ENCODE measurements at regions not wholly inside any gene's neighbourhood (a gene's known extent, or its start where the extent isn't known, plus 50 kb on each side); places are given as distances from the start of the nearest gene placed in this dataset.

DNA sequence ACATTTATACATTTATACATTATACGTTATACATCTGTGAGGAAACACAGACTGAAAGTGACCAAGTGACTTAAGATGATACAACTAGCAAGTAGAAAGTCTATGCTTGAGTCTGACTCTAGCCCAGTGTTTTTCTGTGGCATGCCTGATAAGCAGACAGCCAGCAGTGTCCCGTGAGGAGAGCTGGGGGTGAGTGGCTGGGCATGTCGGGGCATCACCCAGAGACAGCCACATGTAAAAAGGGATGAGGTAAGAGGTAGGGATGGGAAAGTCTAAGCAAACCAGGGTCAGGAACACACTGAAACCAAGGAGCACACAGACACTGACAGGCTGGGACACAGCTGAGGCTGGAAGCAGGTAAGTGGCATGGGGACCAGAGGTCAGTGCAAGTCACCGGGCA, 333.2 kb downstream of the FOXO1 start:
- Histone ChIP-seq H2AFZ (no peak overlapping the region), H3F3A (replicated peaks; ENCODE audit: low read depth) (no peaks in the 10 kb centered on the region), H3K4me3 (no peak overlapping the region), H3K79me2 (replicated peaks; ENCODE audit: insufficient read depth) (no peaks in the 10 kb centered on the region), H3K9me2 (ENCODE audit: insufficient read depth) (peaks cover 13% of the 10 kb centered on the region), H3K4me2 (no peak overlapping the region), H3K27ac (ENCODE audit: low read depth) (no peak overlapping the region), H3K36me3 (ENCODE audit: insufficient read depth) (no peaks in the 10 kb centered on the region), H3K27me3 (ENCODE audit: insufficient read depth) (no peaks in the 10 kb centered on the region), H3K4me1 (ENCODE audit: insufficient read depth) (no peaks in the 10 kb centered on the region), H4K20me1 (replicated peaks; ENCODE audit: insufficient read depth) (no peaks in the 10 kb centered on the region)
- H3K27me3 Mint-ChIP-seq (ENCODE audit: insufficient read depth, low read depth, poor library complexity) = peaks cover 3% of the 10 kb centered on the region
- no peak for TF ChIP-seq EZH2 (IDR thresholded peaks at IDR 0.05; ENCODE audit: low read depth, unreplicated experiment)
- TF ChIP-seq, protein P1, sequence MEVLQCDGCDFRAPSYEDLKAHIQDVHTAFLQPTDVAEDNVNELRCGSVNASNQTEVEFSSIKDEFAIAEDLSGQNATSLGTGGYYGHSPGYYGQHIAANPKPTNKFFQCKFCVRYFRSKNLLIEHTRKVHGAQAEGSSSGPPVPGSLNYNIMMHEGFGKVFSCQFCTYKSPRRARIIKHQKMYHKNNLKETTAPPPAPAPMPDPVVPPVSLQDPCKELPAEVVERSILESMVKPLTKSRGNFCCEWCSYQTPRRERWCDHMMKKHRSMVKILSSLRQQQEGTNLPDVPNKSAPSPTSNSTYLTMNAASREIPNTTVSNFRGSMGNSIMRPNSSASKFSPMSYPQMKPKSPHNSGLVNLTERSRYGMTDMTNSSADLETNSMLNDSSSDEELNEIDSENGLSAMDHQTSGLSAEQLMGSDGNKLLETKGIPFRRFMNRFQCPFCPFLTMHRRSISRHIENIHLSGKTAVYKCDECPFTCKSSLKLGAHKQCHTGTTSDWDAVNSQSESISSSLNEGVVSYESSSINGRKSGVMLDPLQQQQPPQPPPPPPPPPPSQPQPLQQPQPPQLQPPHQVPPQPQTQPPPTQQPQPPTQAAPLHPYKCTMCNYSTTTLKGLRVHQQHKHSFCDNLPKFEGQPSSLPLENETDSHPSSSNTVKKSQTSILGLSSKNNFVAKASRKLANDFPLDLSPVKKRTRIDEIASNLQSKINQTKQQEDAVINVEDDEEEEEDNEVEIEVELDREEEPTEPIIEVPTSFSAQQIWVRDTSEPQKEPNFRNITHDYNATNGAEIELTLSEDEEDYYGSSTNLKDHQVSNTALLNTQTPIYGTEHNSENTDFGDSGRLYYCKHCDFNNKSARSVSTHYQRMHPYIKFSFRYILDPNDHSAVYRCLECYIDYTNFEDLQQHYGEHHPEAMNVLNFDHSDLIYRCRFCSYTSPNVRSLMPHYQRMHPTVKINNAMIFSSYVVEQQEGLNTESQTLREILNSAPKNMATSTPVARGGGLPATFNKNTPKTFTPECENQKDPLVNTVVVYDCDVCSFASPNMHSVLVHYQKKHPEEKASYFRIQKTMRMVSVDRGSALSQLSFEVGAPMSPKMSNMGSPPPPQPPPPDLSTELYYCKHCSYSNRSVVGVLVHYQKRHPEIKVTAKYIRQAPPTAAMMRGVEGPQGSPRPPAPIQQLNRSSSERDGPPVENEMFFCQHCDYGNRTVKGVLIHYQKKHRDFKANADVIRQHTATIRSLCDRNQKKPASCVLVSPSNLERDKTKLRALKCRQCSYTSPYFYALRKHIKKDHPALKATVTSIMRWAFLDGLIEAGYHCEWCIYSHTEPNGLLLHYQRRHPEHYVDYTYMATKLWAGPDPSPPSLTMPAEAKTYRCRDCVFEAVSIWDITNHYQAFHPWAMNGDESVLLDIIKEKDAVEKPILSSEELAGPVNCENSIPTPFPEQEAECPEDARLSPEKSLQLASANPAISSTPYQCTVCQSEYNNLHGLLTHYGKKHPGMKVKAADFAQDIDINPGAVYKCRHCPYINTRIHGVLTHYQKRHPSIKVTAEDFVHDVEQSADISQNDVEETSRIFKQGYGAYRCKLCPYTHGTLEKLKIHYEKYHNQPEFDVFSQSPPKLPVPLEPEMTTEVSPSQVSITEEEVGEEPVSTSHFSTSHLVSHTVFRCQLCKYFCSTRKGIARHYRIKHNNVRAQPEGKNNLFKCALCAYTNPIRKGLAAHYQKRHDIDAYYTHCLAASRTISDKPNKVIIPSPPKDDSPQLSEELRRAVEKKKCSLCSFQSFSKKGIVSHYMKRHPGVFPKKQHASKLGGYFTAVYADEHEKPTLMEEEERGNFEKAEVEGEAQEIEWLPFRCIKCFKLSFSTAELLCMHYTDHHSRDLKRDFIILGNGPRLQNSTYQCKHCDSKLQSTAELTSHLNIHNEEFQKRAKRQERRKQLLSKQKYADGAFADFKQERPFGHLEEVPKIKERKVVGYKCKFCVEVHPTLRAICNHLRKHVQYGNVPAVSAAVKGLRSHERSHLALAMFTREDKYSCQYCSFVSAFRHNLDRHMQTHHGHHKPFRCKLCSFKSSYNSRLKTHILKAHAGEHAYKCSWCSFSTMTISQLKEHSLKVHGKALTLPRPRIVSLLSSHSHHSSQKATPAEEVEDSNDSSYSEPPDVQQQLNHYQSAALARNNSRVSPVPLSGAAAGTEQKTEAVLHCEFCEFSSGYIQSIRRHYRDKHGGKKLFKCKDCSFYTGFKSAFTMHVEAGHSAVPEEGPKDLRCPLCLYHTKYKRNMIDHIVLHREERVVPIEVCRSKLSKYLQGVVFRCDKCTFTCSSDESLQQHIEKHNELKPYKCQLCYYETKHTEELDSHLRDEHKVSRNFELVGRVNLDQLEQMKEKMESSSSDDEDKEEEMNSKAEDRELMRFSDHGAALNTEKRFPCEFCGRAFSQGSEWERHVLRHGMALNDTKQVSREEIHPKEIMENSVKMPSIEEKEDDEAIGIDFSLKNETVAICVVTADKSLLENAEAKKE (CRISPR knock-in tag; IDR thresholded peaks at IDR 0.05) = no peak
- TF ChIP-seq STAT1 (IDR thresholded peaks at IDR 0.05; ENCODE audit: unreplicated experiment) = no peak
- no peak for TF ChIP-seq NANOG (IDR thresholded peaks at IDR 0.05; ENCODE audit: borderline replicate concordance)
- TF ChIP-seq CREB1 (CRISPR knock-in tag; IDR thresholded peaks at IDR 0.05; ENCODE audit: low read depth) = no peak
- no peak for TF ChIP-seq JUNB (IDR thresholded peaks at IDR 0.05; ENCODE audit: unreplicated experiment)
- TF ChIP-seq, protein P2, sequence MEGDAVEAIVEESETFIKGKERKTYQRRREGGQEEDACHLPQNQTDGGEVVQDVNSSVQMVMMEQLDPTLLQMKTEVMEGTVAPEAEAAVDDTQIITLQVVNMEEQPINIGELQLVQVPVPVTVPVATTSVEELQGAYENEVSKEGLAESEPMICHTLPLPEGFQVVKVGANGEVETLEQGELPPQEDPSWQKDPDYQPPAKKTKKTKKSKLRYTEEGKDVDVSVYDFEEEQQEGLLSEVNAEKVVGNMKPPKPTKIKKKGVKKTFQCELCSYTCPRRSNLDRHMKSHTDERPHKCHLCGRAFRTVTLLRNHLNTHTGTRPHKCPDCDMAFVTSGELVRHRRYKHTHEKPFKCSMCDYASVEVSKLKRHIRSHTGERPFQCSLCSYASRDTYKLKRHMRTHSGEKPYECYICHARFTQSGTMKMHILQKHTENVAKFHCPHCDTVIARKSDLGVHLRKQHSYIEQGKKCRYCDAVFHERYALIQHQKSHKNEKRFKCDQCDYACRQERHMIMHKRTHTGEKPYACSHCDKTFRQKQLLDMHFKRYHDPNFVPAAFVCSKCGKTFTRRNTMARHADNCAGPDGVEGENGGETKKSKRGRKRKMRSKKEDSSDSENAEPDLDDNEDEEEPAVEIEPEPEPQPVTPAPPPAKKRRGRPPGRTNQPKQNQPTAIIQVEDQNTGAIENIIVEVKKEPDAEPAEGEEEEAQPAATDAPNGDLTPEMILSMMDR (conservative IDR thresholded peaks at IDR 0.05; ENCODE audit: low read depth in 2 of 2) = no peak
- no peak for ATAC-seq
- peak overlapping the region; percentile 15; the same call in 1 of the 2 replicates for H3K27ac Mint-ChIP-seq
- H3K36me3 Mint-ChIP-seq (ENCODE audit: low read depth) = no peaks in the 10 kb centered on the region; the same call in 2 of the 3 replicates
- no peak overlapping the region for H3K4me3 Mint-ChIP-seq
- peaks cover 8% of the 10 kb centered on the region for H3K4me1 Mint-ChIP-seq
- DNase-seq (ENCODE audit: low spot score) = no peak
- no peaks in the 10 kb centered on the region; the same call in 2 of the 3 replicates for H3K9me3 Mint-ChIP-seq

All from GM23338 (cell line).